ENCODE measurements at regions not wholly inside any gene's neighbourhood (a gene's known extent, or its start where the extent isn't known, plus 50 kb on each side); places are given as distances from the start of the nearest gene placed in this dataset.

DNA sequence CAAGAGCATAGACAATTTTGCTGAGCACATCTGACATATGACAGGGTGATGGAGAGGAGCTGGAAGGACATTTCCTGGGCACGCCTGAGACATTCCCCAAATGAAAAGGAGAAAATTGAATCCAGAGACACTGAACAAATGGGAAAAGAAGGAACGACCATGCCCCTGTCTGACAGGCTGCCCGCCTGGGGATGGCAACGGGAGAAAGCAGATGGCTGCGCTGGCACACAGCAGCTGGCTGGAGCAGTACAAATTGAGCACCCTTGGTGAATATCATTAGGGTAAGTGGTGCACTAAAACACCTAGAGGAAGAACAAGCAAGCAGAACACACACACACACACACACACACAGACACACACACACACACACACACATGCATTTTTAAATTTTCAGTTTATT lies 174.3 kb upstream of the DUSP10 start:
- in situ Hi-C loops (cut with MboI; ENCODE audit: low pct_ligation_motif_present in 1 of 4, low pct_unique_long_range_greater_than_20kb in 1 of 4, low sequenced_read_pairs in 3 of 4), result no loop called here
- intact Hi-C loops (cut with DNase I; ENCODE audit: low total_unique reads), result no loop called here
- Histone ChIP-seq H3K27me3 (no peaks in the 10 kb centered on the region), H3K4me1 (no peaks in the 10 kb centered on the region), H3K27ac (no peak overlapping the region), H3K4me3 (no peak overlapping the region), H3K36me3 (no peaks in the 10 kb centered on the region), H3K9me3 (no peaks in the 10 kb centered on the region)
- 81 to 87% methylated on average over 5 of the region's 5 CpGs for WGBS, 2 donors (ENCODE audit: low coverage in 1 of 2)
- TF ChIP-seq EP300 (IDR thresholded peaks at IDR 0.05; ENCODE audit: low read depth) (no peak), POLR2AphosphoS5 (IDR thresholded peaks at IDR 0.05) (no peak), CTCF (IDR thresholded peaks at IDR 0.05) (no peak), POLR2A (IDR thresholded peaks at IDR 0.05) (no peak)
- no peak for DNase-seq

DNA sequence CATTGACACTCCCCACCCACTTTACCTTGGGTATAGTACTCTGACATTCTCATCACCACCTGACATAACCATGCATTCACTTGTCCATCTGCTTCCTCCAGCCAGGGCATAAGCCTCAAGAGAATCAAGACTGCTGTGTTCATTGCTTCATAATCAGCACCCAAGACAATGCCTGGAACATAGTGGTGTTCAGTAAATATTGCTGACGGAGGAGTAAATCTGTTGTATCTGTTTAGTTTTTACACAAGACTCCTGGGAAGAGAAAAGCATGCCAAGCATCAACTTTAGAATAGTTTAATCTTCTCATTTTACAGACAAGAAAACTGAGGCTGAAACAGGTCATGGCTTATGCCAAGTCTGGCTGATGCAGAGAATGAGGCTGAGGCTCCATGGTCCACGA lies 173.9 kb upstream of the DUSP10 start:
- H3K4me1 ChIP-seq, result no peaks in the 10 kb centered on the region
- in situ Hi-C loops (cut with MboI; ENCODE audit: low pct_ligation_motif_present in 1 of 4, low pct_unique_long_range_greater_than_20kb in 1 of 4, low sequenced_read_pairs in 3 of 4) (no loop called here), intact Hi-C loops (cut with DNase I; ENCODE audit: low total_unique reads) (no loop called here)
- H3K36me3 ChIP-seq, result no peaks in the 10 kb centered on the region
- no peaks in the 10 kb centered on the region for H3K27me3 ChIP-seq
- WGBS, 2 donors (ENCODE audit: low coverage in 1 of 2), result 76 to 82% methylated on average over 2 of the region's 2 CpGs
- no peaks in the 10 kb centered on the region for H3K9me3 ChIP-seq
- H3K27ac ChIP-seq, result no peak overlapping the region
- no peak for DNase-seq
- H3K4me3 ChIP-seq, result no peak overlapping the region
- TF ChIP-seq EP300 (IDR thresholded peaks at IDR 0.05; ENCODE audit: low read depth) (no peak), POLR2A (IDR thresholded peaks at IDR 0.05) (no peak), POLR2AphosphoS5 (IDR thresholded peaks at IDR 0.05) (no peak), CTCF (IDR thresholded peaks at IDR 0.05) (no peak)

DNA sequence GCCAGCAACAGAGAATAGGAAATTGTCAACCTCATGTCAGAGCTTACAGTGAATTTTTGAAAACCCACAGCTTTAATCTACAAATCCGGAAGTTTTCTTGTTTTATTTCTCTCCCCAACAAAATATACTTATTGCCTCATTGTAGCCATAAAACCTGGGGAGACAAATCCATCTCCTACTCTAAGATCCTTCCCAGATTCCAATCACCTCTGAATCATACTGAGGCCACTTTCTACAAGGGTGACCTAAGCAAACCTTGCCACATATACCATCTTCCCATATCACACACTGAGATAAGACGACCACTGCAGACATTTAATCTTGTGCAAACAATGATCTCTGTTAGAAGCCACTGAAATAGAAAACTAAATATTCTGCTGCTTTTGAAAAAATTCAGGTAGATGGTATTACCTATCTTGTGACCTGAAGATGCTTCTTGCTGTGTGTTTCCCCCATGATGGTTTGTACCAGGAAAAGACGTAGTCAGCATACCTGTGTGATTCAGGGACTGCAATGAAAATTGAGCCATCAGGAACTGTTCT lies 171.5 kb upstream of the DUSP10 start:
- no peaks in the 10 kb centered on the region for H3K4me1 ChIP-seq
- intact Hi-C loops (cut with DNase I; ENCODE audit: low total_unique reads) (no loop called here), in situ Hi-C loops (cut with MboI; ENCODE audit: low pct_ligation_motif_present in 1 of 4, low pct_unique_long_range_greater_than_20kb in 1 of 4, low sequenced_read_pairs in 3 of 4) (no loop called here)
- H3K27me3 ChIP-seq, result no peaks in the 10 kb centered on the region
- no peak for DNase-seq
- TF ChIP-seq POLR2A (IDR thresholded peaks at IDR 0.05) (no peak), EP300 (IDR thresholded peaks at IDR 0.05; ENCODE audit: low read depth) (no peak), CTCF (IDR thresholded peaks at IDR 0.05) (no peak), POLR2AphosphoS5 (IDR thresholded peaks at IDR 0.05) (no peak)
- H3K9me3 ChIP-seq, result no peaks in the 10 kb centered on the region
- H3K4me3 ChIP-seq, result no peak overlapping the region
- 70 to 88% methylated on average over 3 of the region's 3 CpGs for WGBS, 2 donors (ENCODE audit: low coverage in 1 of 2)
- H3K27ac ChIP-seq, result no peak overlapping the region
- H3K36me3 ChIP-seq, result no peaks in the 10 kb centered on the region

GRCh38 chr1:221912230-221912629 lies 170.3 kb upstream of the DUSP10 start:
- no peak for DNase-seq
- Histone ChIP-seq H3K27ac (no peak overlapping the region), H3K27me3 (no peaks in the 10 kb centered on the region), H3K9me3 (no peaks in the 10 kb centered on the region), H3K4me1 (no peaks in the 10 kb centered on the region), H3K36me3 (no peaks in the 10 kb centered on the region), H3K4me3 (no peak overlapping the region)
- in situ Hi-C loops (cut with MboI; ENCODE audit: low pct_ligation_motif_present in 1 of 4, low pct_unique_long_range_greater_than_20kb in 1 of 4, low sequenced_read_pairs in 3 of 4) (no loop called here), intact Hi-C loops (cut with DNase I; ENCODE audit: low total_unique reads) (no loop called here)
- no peak for TF ChIP-seq POLR2A (IDR thresholded peaks at IDR 0.05)
- TF ChIP-seq POLR2AphosphoS5 (IDR thresholded peaks at IDR 0.05), result no peak
- no peak for TF ChIP-seq CTCF (IDR thresholded peaks at IDR 0.05)
- TF ChIP-seq EP300 (IDR thresholded peaks at IDR 0.05; ENCODE audit: low read depth), result no peak
